ENCODE measurements at regions not wholly inside any gene's neighbourhood (a gene's known extent, or its start where the extent isn't known, plus 50 kb on each side); places are given as distances from the start of the nearest gene placed in this dataset.

DNA sequence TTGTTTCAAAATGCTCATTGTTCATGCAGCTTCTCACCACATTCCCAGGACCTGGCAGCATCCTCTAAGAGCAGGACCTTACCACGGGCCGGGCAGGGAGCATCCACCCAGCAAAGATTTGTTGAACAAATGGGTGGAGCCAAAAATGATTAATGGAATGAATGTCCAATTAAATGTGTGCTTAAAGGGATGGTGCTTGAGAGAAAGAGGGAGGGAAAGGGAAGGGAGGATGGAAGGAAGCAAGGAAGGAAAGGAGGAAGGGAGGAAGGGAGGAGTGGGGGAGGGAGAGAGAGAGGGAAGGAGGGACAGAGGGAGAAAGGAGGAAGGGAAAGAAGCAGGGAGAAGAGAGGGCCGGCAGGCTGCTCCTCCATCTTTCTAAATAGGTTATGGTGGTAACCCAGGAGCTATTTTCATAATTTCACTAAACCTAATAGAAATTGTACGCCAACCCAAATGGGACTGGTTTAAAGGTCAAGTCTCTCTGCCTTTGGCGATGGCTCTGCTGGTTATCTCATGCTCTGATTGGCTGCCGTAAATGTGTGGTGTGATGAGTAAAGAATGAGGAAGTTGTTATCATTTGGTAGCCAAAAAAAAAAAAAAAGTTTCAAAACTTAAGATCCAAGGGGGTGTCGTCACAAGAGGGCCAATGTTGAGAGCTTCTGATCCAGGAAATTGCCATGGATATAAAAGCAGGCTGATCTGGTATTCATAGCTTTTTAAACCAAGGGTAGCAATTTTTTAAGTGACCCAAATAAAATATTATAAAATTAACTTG, 126.7 kb upstream of the FOXF1 start:
- no peak overlapping the region for H3K27ac ChIP-seq (ENCODE audit: low read length)
- TF ChIP-seq, protein P1, sequence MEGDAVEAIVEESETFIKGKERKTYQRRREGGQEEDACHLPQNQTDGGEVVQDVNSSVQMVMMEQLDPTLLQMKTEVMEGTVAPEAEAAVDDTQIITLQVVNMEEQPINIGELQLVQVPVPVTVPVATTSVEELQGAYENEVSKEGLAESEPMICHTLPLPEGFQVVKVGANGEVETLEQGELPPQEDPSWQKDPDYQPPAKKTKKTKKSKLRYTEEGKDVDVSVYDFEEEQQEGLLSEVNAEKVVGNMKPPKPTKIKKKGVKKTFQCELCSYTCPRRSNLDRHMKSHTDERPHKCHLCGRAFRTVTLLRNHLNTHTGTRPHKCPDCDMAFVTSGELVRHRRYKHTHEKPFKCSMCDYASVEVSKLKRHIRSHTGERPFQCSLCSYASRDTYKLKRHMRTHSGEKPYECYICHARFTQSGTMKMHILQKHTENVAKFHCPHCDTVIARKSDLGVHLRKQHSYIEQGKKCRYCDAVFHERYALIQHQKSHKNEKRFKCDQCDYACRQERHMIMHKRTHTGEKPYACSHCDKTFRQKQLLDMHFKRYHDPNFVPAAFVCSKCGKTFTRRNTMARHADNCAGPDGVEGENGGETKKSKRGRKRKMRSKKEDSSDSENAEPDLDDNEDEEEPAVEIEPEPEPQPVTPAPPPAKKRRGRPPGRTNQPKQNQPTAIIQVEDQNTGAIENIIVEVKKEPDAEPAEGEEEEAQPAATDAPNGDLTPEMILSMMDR (IDR thresholded peaks at IDR 0.05), result no peak
- TF ChIP-seq, protein P2, sequence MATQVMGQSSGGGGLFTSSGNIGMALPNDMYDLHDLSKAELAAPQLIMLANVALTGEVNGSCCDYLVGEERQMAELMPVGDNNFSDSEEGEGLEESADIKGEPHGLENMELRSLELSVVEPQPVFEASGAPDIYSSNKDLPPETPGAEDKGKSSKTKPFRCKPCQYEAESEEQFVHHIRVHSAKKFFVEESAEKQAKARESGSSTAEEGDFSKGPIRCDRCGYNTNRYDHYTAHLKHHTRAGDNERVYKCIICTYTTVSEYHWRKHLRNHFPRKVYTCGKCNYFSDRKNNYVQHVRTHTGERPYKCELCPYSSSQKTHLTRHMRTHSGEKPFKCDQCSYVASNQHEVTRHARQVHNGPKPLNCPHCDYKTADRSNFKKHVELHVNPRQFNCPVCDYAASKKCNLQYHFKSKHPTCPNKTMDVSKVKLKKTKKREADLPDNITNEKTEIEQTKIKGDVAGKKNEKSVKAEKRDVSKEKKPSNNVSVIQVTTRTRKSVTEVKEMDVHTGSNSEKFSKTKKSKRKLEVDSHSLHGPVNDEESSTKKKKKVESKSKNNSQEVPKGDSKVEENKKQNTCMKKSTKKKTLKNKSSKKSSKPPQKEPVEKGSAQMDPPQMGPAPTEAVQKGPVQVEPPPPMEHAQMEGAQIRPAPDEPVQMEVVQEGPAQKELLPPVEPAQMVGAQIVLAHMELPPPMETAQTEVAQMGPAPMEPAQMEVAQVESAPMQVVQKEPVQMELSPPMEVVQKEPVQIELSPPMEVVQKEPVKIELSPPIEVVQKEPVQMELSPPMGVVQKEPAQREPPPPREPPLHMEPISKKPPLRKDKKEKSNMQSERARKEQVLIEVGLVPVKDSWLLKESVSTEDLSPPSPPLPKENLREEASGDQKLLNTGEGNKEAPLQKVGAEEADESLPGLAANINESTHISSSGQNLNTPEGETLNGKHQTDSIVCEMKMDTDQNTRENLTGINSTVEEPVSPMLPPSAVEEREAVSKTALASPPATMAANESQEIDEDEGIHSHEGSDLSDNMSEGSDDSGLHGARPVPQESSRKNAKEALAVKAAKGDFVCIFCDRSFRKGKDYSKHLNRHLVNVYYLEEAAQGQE (IDR thresholded peaks at IDR 0.05; ENCODE audit: insufficient read depth in 1 of 2, low read depth in 2 of 2, low read length in 1 of 2), result no peak
- no peak for TF ChIP-seq POLR2AphosphoS5 (IDR thresholded peaks at IDR 0.05; ENCODE audit: low read depth, low read length)
- no peak for TF ChIP-seq SIN3A (IDR thresholded peaks at IDR 0.05; ENCODE audit: borderline replicate concordance, insufficient read depth, low read depth, low read length)
- TF ChIP-seq TCF7L2 (IDR thresholded peaks at IDR 0.05; ENCODE audit: low read depth, low read length), result no peak
- ChIA-PET POLR2A (no interaction called here), CTCF (interaction anchor here (0.7 kb wide), 1 partner anchor 230 kb away, joined by 8 read pairs; no protein-coding TSS in a partner anchor)
- ATAC-seq (no peak), DNase-seq (ENCODE audit: low read depth, low spot score) (no peak)
- no peaks in the 10 kb centered on the region for H3K36me3 ChIP-seq (ENCODE audit: control insufficient read depth, insufficient read depth, low read length)
- BruUV-seq (replicated peaks), result no TSS peak
- in situ Hi-C loops (cut with HindIII; ENCODE audit: low pct_unique_long_range_greater_than_20kb, low sequenced_read_pairs) (no loop called here), intact Hi-C loops (cut with micrococcal nuclease; ENCODE audit: unreplicated experiment) (no loop called here)
- H3K27me3 ChIP-seq (ENCODE audit: control insufficient read depth, insufficient read depth, low read length), result no peaks in the 10 kb centered on the region
- H3K9me3 ChIP-seq (ENCODE audit: control insufficient read depth, insufficient read depth, low read depth, low read length), result no peaks in the 10 kb centered on the region
- no peak overlapping the region for H3K4me3 ChIP-seq (ENCODE audit: low read depth in 2 of 2, low read length in 2 of 2)
- H3K4me1 ChIP-seq (ENCODE audit: control insufficient read depth, insufficient read depth, low read length), result no peaks in the 10 kb centered on the region

GRCh38 chr16:86384263-86384649, 126.1 kb upstream of the FOXF1 start:
- CTCF ChIA-PET, result no interaction called here
- POLR2A ChIA-PET, result no interaction called here
- in situ Hi-C loops (cut with HindIII; ENCODE audit: low pct_unique_long_range_greater_than_20kb, low sequenced_read_pairs), result no loop called here

DNA sequence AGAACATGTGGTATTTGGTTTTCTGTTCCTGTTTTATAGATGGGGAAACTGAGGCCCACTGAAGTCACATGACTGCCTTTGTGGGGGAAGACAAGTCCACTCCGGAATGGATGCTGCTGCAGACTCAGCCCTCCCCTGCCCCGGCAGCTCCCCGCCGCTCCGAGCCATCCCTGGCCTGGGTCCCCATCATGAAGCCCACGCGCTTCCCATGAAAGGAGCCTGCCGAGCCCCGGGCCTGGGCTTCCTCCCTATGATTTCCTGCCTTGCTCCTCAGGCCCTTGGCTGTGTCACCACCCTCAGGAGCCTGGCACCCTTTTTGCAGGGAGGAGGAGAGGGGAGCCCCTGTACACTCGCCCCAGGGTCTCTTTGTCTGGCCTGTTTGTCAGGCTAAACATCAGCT, 125.3 kb upstream of the FOXF1 start:
- DNase-seq (ENCODE audit: low read depth, low spot score) (no peak), ATAC-seq (no peak)
- no peaks in the 10 kb centered on the region for H3K36me3 ChIP-seq (ENCODE audit: control insufficient read depth, insufficient read depth, low read length)
- TF ChIP-seq, protein P2 (IDR thresholded peaks at IDR 0.05; ENCODE audit: insufficient read depth in 1 of 2, low read depth in 2 of 2, low read length in 1 of 2), result no peak
- no peak for TF ChIP-seq TCF7L2 (IDR thresholded peaks at IDR 0.05; ENCODE audit: low read depth, low read length)
- TF ChIP-seq POLR2AphosphoS5 (IDR thresholded peaks at IDR 0.05; ENCODE audit: low read depth, low read length), result no peak
- TF ChIP-seq SIN3A (IDR thresholded peaks at IDR 0.05; ENCODE audit: borderline replicate concordance, insufficient read depth, low read depth, low read length), result no peak
- TF ChIP-seq, protein P1 (IDR thresholded peaks at IDR 0.05), result no peak
- intact Hi-C loops (cut with micrococcal nuclease; ENCODE audit: unreplicated experiment), result no loop called here
- ChIA-PET CTCF (no interaction called here), POLR2A (no interaction called here)
- H3K27me3 ChIP-seq (ENCODE audit: control insufficient read depth, insufficient read depth, low read length), result no peaks in the 10 kb centered on the region
- H3K4me1 ChIP-seq (ENCODE audit: control insufficient read depth, insufficient read depth, low read length), result no peaks in the 10 kb centered on the region
- no peaks in the 10 kb centered on the region for H3K9me3 ChIP-seq (ENCODE audit: control insufficient read depth, insufficient read depth, low read depth, low read length)
- in situ Hi-C loops (cut with HindIII; ENCODE audit: low pct_unique_long_range_greater_than_20kb, low sequenced_read_pairs), result no loop called here
- H3K4me3 ChIP-seq (ENCODE audit: low read depth in 2 of 2, low read length in 2 of 2), result no peak overlapping the region
- BruUV-seq (replicated peaks), result no TSS peak
- H3K27ac ChIP-seq (ENCODE audit: low read length), result no peak overlapping the region

More at GRCh38 chr16:86384263-86384649, 126.1 kb upstream of the FOXF1 start:
- no peaks in the 10 kb centered on the region for H3K36me3 ChIP-seq (ENCODE audit: control insufficient read depth, insufficient read depth, low read length)
- H3K9me3 ChIP-seq (ENCODE audit: control insufficient read depth, insufficient read depth, low read depth, low read length), result no peaks in the 10 kb centered on the region
- no peaks in the 10 kb centered on the region for H3K4me1 ChIP-seq (ENCODE audit: control insufficient read depth, insufficient read depth, low read length)
- H3K27ac ChIP-seq (ENCODE audit: low read length), result no peak overlapping the region
- BruUV-seq (replicated peaks), result no TSS peak
- ATAC-seq (no peak), DNase-seq (ENCODE audit: low read depth, low spot score) (no peak)
- H3K27me3 ChIP-seq (ENCODE audit: control insufficient read depth, insufficient read depth, low read length), result no peaks in the 10 kb centered on the region
- no peak overlapping the region for H3K4me3 ChIP-seq (ENCODE audit: low read depth in 2 of 2, low read length in 2 of 2)
- intact Hi-C loops (cut with micrococcal nuclease; ENCODE audit: unreplicated experiment), result no loop called here
- TF ChIP-seq TCF7L2 (IDR thresholded peaks at IDR 0.05; ENCODE audit: low read depth, low read length), result no peak

Measured in Panc1 (cell line).